ENCODE measurements at regions not wholly inside any gene's neighbourhood (a gene's known extent, or its start where the extent isn't known, plus 50 kb on each side); places are given as distances from the start of the nearest gene placed in this dataset.

- DNase-seq (ENCODE audit: extremely low read depth, low read depth): no peak
- no peak for TF ChIP-seq CTCF (IDR thresholded peaks at IDR 0.05; ENCODE audit: low read depth, low read length)
Measured at GRCh38 chr5:66248874-66249273, 104.8 kb downstream of the SREK1 start.

DNA sequence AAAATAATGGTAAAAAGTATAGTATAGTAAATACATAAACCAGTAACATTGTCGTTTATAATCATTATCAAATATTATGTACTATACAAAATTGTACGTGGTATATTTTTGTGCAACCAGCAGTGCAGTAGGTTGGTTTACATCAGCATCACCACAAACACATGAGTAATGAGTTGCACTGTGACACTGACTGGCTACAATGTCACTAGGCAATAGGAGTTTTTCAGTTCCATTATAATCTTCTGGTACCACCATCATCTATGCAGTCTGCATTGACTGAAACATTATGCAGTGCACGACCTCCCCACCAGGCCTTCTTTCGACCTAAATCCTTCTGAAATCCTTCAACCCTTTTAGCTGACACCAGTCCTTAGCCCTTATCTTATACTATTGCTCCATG, 105.8 kb downstream of the SREK1 start:
- no peak for DNase-seq (ENCODE audit: extremely low read depth, low read depth)
- no peak for TF ChIP-seq CTCF (IDR thresholded peaks at IDR 0.05; ENCODE audit: low read depth, low read length)

- DNase-seq (ENCODE audit: extremely low read depth, low read depth): no peak
- TF ChIP-seq CTCF (IDR thresholded peaks at IDR 0.05; ENCODE audit: low read depth, low read length): no peak
Measured at GRCh38 chr5:66252849-66253248, 108.7 kb downstream of the SREK1 start.

DNA sequence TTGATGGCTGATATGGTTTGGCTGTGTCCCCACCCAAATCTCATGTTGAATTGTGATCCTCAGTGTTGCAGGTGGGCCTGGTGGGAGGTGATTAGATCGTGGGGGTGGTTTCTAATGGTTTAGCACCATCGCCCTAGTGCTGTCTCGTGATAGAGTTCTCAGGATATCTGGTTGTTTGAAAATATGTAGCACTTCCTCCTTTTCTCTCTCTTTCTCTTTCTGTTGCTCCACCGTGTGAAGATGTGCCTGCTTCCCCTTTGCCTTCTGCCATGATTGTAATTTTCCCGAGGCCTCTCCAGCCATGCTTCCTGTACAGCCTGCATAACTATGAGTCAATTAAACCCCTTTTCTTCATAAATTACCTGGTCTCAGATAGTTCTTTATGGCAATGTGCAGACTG, 111.6 kb downstream of the SREK1 start:
- no peak for TF ChIP-seq CTCF (IDR thresholded peaks at IDR 0.05; ENCODE audit: low read depth, low read length)
- DNase-seq (ENCODE audit: extremely low read depth, low read depth): no peak

GRCh38 chr5:66273121-66273520, 129.0 kb downstream of the SREK1 start:
- DNase-seq (ENCODE audit: extremely low read depth, low read depth): no peak
- no peak for TF ChIP-seq CTCF (IDR thresholded peaks at IDR 0.05; ENCODE audit: low read depth, low read length)

DNA sequence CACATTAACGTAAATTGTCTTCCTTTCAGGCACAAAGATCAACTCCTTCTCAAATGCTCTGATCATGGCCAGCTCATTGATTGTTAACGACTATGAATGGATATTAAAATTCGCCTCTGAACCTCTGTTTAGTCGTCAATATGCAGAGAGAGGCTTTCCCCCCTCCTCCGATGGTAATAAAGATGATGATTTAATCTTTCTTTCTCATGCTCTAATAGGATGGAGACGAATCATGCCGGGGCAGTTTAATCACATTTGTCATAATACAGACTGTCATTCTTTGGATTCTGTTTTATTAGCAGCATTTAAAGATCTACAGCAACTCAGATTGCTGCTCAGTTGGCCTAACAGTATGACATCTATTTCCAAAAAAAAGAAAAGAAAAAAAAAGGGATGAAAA, 132.9 kb downstream of the SREK1 start:
- no peak for DNase-seq (ENCODE audit: extremely low read depth, low read depth)
- no peak for TF ChIP-seq CTCF (IDR thresholded peaks at IDR 0.05; ENCODE audit: low read depth, low read length)

GRCh38 chr5:66277981-66278380, 133.9 kb downstream of the SREK1 start:
- DNase-seq (ENCODE audit: extremely low read depth, low read depth): no peak
- TF ChIP-seq CTCF (IDR thresholded peaks at IDR 0.05; ENCODE audit: low read depth, low read length): no peak

All from AG09319 (cell line).